ENCODE measurements at regions not wholly inside any gene's neighbourhood (a gene's known extent, or its start where the extent isn't known, plus 50 kb on each side); places are given as distances from the start of the nearest gene placed in this dataset.
"Not testable (repeated sequence)": the region's sequence is repeated elsewhere in the genome, so short reads cannot be mapped to it uniquely, and the experiment has no call there.

- not testable (repeated sequence) for H3K36me3 ChIP-seq (ENCODE audit: control insufficient read depth, low read depth, low read length); H3K4me3 ChIP-seq (ENCODE audit: low read length); H3K9ac ChIP-seq (ENCODE audit: low read length); H3K9me3 ChIP-seq (ENCODE audit: control insufficient read depth, low read depth, low read length); H3K27ac ChIP-seq (ENCODE audit: low read length); H3K27me3 ChIP-seq (ENCODE audit: control insufficient read depth, insufficient read depth, low read length)
- peaks cover 22% of the 10 kb centered on the region for H3K4me1 ChIP-seq (ENCODE audit: control insufficient read depth, low read depth, low read length)
Measured at GRCh38 chr17:6373599-6373998, 61.3 kb downstream of the AIPL1 start.

- H3K27me3 ChIP-seq (ENCODE audit: control insufficient read depth, insufficient read depth, low read length), result no peaks in the 10 kb centered on the region
- no peak overlapping the region for H3K27ac ChIP-seq (ENCODE audit: low read length)
- no peaks in the 10 kb centered on the region for H3K9me3 ChIP-seq (ENCODE audit: control insufficient read depth, low read depth, low read length)
- peaks cover 8% of the 10 kb centered on the region for H3K4me1 ChIP-seq (ENCODE audit: control insufficient read depth, low read depth, low read length)
- H3K36me3 ChIP-seq (ENCODE audit: control insufficient read depth, low read depth, low read length), result no peaks in the 10 kb centered on the region
- no peak overlapping the region for H3K9ac ChIP-seq (ENCODE audit: low read length)
- no peak overlapping the region for H3K4me3 ChIP-seq (ENCODE audit: low read length)
Measured at GRCh38 chr17:6366221-6366666, 68.7 kb downstream of the AIPL1 start.

GRCh38 chr17:6365200-6365943 is 69.5 kb downstream of the AIPL1 start:
- peaks cover 8% of the 10 kb centered on the region for H3K4me1 ChIP-seq (ENCODE audit: control insufficient read depth, low read depth, low read length)
- no peaks in the 10 kb centered on the region for H3K27me3 ChIP-seq (ENCODE audit: control insufficient read depth, insufficient read depth, low read length)
- no peak overlapping the region for H3K4me3 ChIP-seq (ENCODE audit: low read length)
- no peaks in the 10 kb centered on the region for H3K36me3 ChIP-seq (ENCODE audit: control insufficient read depth, low read depth, low read length)
- no peak overlapping the region for H3K27ac ChIP-seq (ENCODE audit: low read length)
- H3K9me3 ChIP-seq (ENCODE audit: control insufficient read depth, low read depth, low read length), result no peaks in the 10 kb centered on the region
- no peak overlapping the region for H3K9ac ChIP-seq (ENCODE audit: low read length)

GRCh38 chr17:6361733-6362132 is 73.2 kb downstream of the AIPL1 start:
- Histone ChIP-seq H3K27ac (ENCODE audit: low read length) (no peak overlapping the region), H3K27me3 (ENCODE audit: control insufficient read depth, insufficient read depth, low read length) (no peaks in the 10 kb centered on the region), H3K9me3 (ENCODE audit: control insufficient read depth, low read depth, low read length) (no peaks in the 10 kb centered on the region), H3K36me3 (ENCODE audit: control insufficient read depth, low read depth, low read length) (no peaks in the 10 kb centered on the region), H3K4me3 (ENCODE audit: low read length) (no peak overlapping the region), H3K9ac (ENCODE audit: low read length) (no peak overlapping the region), H3K4me1 (ENCODE audit: control insufficient read depth, low read depth, low read length) (peaks cover 7% of the 10 kb centered on the region)

GRCh38 chr17:6358131-6358530 is 76.8 kb downstream of the AIPL1 start:
- Histone ChIP-seq H3K9ac (ENCODE audit: low read length) (no peak overlapping the region), H3K27ac (ENCODE audit: low read length) (no peak overlapping the region), H3K4me3 (ENCODE audit: low read length) (no peak overlapping the region), H3K36me3 (ENCODE audit: control insufficient read depth, low read depth, low read length) (no peaks in the 10 kb centered on the region), H3K9me3 (ENCODE audit: control insufficient read depth, low read depth, low read length) (no peaks in the 10 kb centered on the region), H3K27me3 (ENCODE audit: control insufficient read depth, insufficient read depth, low read length) (no peaks in the 10 kb centered on the region), H3K4me1 (ENCODE audit: control insufficient read depth, low read depth, low read length) (no peaks in the 10 kb centered on the region)

GRCh38 chr17:6356562-6356961 is 78.4 kb downstream of the AIPL1 start:
- Histone ChIP-seq H3K9ac (ENCODE audit: low read length) (no peak overlapping the region), H3K27me3 (ENCODE audit: control insufficient read depth, insufficient read depth, low read length) (no peaks in the 10 kb centered on the region), H3K27ac (ENCODE audit: low read length) (no peak overlapping the region), H3K9me3 (ENCODE audit: control insufficient read depth, low read depth, low read length) (no peaks in the 10 kb centered on the region), H3K4me1 (ENCODE audit: control insufficient read depth, low read depth, low read length) (no peaks in the 10 kb centered on the region), H3K36me3 (ENCODE audit: control insufficient read depth, low read depth, low read length) (no peaks in the 10 kb centered on the region), H3K4me3 (ENCODE audit: low read length) (no peak overlapping the region)

- Histone ChIP-seq H3K9ac (ENCODE audit: low read length) (no peak overlapping the region), H3K4me1 (ENCODE audit: control insufficient read depth, low read depth, low read length) (no peaks in the 10 kb centered on the region), H3K27me3 (ENCODE audit: control insufficient read depth, insufficient read depth, low read length) (no peaks in the 10 kb centered on the region), H3K9me3 (ENCODE audit: control insufficient read depth, low read depth, low read length) (no peaks in the 10 kb centered on the region), H3K36me3 (ENCODE audit: control insufficient read depth, low read depth, low read length) (no peaks in the 10 kb centered on the region), H3K27ac (ENCODE audit: low read length) (no peak overlapping the region), H3K4me3 (ENCODE audit: low read length) (no peak overlapping the region)
Measured at GRCh38 chr17:6355196-6355595, 79.7 kb downstream of the AIPL1 start.

- no peaks in the 10 kb centered on the region for H3K36me3 ChIP-seq (ENCODE audit: control insufficient read depth, low read depth, low read length)
- no peak overlapping the region for H3K27ac ChIP-seq (ENCODE audit: low read length)
- no peak overlapping the region for H3K4me3 ChIP-seq (ENCODE audit: low read length)
- H3K4me1 ChIP-seq (ENCODE audit: control insufficient read depth, low read depth, low read length), result no peaks in the 10 kb centered on the region
- no peaks in the 10 kb centered on the region for H3K9me3 ChIP-seq (ENCODE audit: control insufficient read depth, low read depth, low read length)
- no peak overlapping the region for H3K9ac ChIP-seq (ENCODE audit: low read length)
- H3K27me3 ChIP-seq (ENCODE audit: control insufficient read depth, insufficient read depth, low read length), result no peaks in the 10 kb centered on the region
Measured at GRCh38 chr17:6352801-6353560, 81.9 kb downstream of the AIPL1 start.

- Histone ChIP-seq H3K36me3 (ENCODE audit: control insufficient read depth, low read depth, low read length) (no peaks in the 10 kb centered on the region), H3K27me3 (ENCODE audit: control insufficient read depth, insufficient read depth, low read length) (no peaks in the 10 kb centered on the region), H3K4me1 (ENCODE audit: control insufficient read depth, low read depth, low read length) (no peaks in the 10 kb centered on the region), H3K9me3 (ENCODE audit: control insufficient read depth, low read depth, low read length) (no peaks in the 10 kb centered on the region), H3K4me3 (ENCODE audit: low read length) (no peak overlapping the region), H3K9ac (ENCODE audit: low read length) (no peak overlapping the region), H3K27ac (ENCODE audit: low read length) (no peak overlapping the region)
Measured at GRCh38 chr17:6352016-6352415, 82.9 kb downstream of the AIPL1 start.

- H3K27me3 ChIP-seq (ENCODE audit: control insufficient read depth, insufficient read depth, low read length), result no peaks in the 10 kb centered on the region
- H3K36me3 ChIP-seq (ENCODE audit: control insufficient read depth, low read depth, low read length), result no peaks in the 10 kb centered on the region
- no peak overlapping the region for H3K9ac ChIP-seq (ENCODE audit: low read length)
- no peaks in the 10 kb centered on the region for H3K4me1 ChIP-seq (ENCODE audit: control insufficient read depth, low read depth, low read length)
- no peak overlapping the region for H3K27ac ChIP-seq (ENCODE audit: low read length)
- H3K9me3 ChIP-seq (ENCODE audit: control insufficient read depth, low read depth, low read length), result no peaks in the 10 kb centered on the region
- no peak overlapping the region for H3K4me3 ChIP-seq (ENCODE audit: low read length)
Measured at GRCh38 chr17:6350806-6351205, 84.1 kb downstream of the AIPL1 start.

- Histone ChIP-seq H3K4me1 (ENCODE audit: control insufficient read depth, low read depth, low read length) (no peaks in the 10 kb centered on the region), H3K27me3 (ENCODE audit: control insufficient read depth, insufficient read depth, low read length) (no peaks in the 10 kb centered on the region), H3K27ac (ENCODE audit: low read length) (no peak overlapping the region)
Measured at GRCh38 chr17:6348891-6349290, 86.0 kb downstream of the AIPL1 start.

GRCh38 chr17:6347776-6348175 is 87.1 kb downstream of the AIPL1 start:
- Histone ChIP-seq H3K9ac (ENCODE audit: low read length) (no peak overlapping the region), H3K27me3 (ENCODE audit: control insufficient read depth, insufficient read depth, low read length) (no peaks in the 10 kb centered on the region), H3K36me3 (ENCODE audit: control insufficient read depth, low read depth, low read length) (no peaks in the 10 kb centered on the region), H3K4me1 (ENCODE audit: control insufficient read depth, low read depth, low read length) (no peaks in the 10 kb centered on the region), H3K4me3 (ENCODE audit: low read length) (no peak overlapping the region), H3K27ac (ENCODE audit: low read length) (no peak overlapping the region), H3K9me3 (ENCODE audit: control insufficient read depth, low read depth, low read length) (no peaks in the 10 kb centered on the region)

More at GRCh38 chr17:6348891-6349290, 86.0 kb downstream of the AIPL1 start:
- H3K9me3 ChIP-seq (ENCODE audit: control insufficient read depth, low read depth, low read length), result no peaks in the 10 kb centered on the region
- H3K9ac ChIP-seq (ENCODE audit: low read length), result no peak overlapping the region
- no peaks in the 10 kb centered on the region for H3K36me3 ChIP-seq (ENCODE audit: control insufficient read depth, low read depth, low read length)
- no peak overlapping the region for H3K4me3 ChIP-seq (ENCODE audit: low read length)

Measured in iPS-18a (cell line).